HG03520 (cell line): ENCODE measurements at regions not wholly inside any gene's neighbourhood (a gene's known extent, or its start where the extent isn't known, plus 50 kb on each side); places are given as distances from the start of the nearest gene placed in this dataset.
"Not testable (repeated sequence)": the region's sequence is repeated elsewhere in the genome, so short reads cannot be mapped to it uniquely, and the experiment has no call there.

Source experiments
- ATAC-seq: cut with Tn5 transposase; IDR thresholded peaks from one replicate; pipeline ENCODE4 v1.9.1; 2021; ENCODE audit warnings: mild to moderate bottlenecking, moderate library complexity; ENCODE audit not compliant: unreplicated experiment

DNA sequence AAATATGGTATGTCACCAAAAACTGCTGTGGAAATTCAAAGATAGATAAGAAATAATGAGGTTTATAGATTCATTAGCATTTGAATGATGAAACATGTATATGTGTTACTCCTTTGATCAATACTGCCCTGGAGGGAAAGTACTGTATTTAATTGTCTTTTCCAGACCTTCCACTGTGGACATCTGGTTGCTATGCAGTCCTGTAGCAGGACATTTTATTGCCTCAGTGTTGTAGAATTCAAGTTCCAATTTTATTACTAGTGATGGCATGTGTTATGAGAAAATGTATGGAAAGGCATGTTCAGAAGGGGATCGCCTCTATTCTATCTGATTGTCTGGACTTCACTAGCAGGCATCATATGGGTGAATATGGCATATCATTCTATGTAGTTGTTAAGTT lies 391.0 kb downstream of the TFAP2B start:
- no peak for ATAC-seq

DNA sequence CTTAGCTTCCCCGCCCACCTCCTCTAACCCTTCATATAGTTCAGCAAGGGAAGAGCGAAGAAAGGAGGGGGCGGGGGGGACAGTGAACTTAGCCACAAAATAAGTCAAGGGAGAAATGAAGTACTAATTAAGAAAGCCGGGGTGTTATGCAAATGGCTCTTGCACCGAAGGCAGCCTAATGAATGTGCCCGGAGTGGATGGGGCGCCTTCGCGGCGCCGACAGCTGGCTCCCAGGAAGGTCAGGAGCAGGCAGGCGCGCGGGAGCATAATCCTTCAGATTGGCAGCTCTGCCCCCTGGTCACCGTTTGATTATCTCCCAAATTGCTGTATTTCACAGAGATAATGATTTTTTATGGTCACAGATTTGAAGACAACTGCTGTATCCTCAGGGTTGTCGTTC lies 395.1 kb downstream of the TFAP2B start:
- ATAC-seq: no peak

DNA sequence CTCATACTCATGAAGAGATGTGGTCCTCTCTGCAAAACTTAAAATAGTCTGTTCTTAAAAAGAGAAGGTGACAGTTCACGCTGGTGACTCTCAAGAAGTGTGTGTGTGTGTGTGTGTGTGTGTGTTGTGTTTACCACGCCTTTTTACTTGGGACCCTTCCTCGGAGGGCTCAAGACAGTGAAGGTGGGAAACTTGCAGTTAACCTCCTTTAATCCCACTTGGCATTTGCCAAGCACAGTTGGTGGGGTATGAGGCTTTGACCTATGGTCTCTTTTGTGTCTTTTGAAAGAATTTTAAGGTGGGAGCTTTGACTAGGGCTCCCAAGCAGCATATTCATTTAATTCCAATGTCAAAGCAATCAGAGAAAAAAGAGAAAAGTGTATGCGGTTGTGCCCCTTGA lies 395.8 kb downstream of the TFAP2B start:
- no peak for ATAC-seq

DNA sequence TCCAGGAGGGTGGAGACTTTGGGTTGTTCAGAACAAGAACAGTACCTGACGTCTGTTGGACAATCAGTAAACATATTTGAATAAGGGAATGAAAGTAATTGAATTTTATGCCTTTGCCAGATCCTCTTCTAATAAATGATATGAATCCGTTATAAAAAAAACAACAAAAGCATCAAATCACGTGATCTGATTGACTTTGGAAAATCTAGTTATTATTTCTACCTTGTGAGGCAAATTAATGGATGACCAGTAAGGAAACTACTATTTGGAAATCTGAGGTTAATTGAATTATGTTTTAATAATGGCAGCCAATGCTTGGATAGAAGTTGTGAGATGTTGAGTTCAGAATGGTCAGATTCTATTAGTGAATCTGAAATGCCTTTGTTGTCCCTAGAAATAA lies 399.5 kb downstream of the TFAP2B start:
- ATAC-seq: no peak

DNA sequence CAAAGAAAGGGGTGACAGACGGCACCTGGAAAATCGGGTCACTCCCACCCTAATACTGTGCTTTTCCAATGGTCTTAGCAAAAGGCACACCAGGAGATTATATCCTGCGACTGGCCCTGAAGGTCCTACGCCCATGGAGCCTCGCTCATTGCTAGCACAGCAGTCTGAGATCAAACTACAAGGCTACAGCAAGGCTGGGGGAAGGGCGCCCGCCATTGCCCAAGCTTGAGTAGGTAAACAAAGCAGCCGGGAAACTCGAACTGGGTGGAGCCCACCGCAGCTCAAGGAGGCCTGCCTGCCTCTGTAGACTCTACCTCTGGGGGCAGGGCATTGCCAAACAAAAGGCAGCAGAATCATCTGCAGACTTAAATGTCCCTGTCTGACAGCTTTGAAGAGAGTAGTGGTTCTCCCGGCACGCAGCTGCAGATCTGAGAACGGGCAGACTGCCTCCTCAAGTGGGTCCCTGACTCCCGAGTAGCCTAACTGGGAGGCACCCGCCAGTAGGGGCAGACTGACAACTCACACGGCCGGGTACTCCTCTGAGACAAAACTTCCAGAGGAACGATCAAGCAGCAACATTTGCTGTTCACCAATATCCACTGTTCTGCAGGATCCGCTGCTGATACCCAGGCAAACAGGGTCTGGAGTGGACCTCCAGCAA lies 406.0 kb downstream of the TFAP2B start:
- not testable (repeated sequence) for ATAC-seq

DNA sequence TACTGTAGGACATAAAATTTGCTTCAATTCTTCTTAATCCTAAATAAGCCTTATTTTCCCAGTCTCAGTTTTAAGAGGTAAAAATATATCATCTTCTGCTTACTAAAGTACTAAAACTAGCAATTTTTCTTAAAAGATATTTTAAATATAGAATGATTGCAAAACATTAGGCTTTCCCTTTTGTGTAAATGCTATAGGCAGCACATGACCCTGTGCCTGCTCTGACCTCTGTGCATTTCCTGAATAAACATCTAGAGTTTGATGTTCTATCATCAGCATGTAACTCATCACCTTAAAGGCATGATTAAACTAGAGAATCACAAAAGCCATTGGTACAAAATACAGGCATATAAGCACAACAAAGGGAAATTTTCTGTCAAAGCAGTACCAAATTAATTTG lies 422.7 kb downstream of the TFAP2B start:
- ATAC-seq: no peak

DNA sequence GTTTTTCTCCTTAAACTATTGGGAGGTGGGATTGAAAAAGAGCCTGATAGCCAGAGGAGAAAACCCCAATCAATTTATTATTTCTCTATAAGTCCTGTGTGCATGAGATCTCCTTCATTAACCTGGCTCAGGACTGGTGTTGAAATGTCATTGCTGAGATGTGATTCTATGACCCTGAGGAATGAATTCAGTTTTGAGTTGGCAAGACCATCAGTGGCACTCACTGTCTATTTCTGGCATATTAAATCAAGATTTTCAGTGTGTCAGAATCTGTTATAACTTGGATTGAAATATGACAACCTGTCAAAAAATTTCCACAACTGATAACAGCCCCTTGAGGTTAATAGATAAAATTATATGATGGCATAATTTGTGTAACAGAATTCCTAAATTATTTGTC lies 431.1 kb downstream of the TFAP2B start:
- ATAC-seq: no peak

DNA sequence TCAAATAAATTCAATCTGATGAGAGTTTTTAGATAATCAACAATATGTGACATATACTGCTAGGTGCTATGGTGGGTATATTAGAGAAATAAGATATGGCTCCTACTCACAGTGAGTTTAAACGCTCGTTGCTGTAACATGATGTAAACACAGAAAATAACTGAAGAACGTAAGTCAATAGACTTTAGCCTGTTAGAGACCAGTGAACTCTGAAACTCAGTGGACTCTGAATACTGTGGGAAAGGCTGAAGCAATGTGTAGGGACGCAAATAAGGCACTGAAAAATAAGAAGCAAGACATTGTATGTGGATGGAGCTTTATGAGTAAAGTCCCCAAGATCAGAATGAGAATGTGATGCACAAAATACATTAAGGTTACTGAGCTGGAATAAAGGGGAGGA lies 431.6 kb downstream of the TFAP2B start:
- no peak for ATAC-seq

DNA sequence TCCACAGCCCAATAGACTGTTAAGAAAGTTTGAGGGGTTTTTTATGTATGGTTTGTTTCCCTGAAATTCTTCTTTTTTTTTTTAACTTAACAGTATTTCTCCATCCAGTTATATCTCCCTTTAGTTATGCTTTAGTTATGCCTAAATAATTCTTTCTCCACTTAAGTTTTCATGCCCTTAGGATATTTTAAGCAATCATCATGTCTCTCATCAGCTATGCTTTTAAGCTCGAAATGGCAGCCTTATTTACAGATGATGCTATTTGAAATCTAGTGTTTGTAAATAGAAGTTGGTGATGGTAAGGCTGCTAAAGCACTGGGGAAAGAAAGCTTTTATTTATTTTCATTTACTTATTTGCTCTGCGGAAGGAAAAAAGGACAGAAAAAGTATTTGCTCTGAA lies 439.3 kb downstream of the TFAP2B start:
- no peak for ATAC-seq

DNA sequence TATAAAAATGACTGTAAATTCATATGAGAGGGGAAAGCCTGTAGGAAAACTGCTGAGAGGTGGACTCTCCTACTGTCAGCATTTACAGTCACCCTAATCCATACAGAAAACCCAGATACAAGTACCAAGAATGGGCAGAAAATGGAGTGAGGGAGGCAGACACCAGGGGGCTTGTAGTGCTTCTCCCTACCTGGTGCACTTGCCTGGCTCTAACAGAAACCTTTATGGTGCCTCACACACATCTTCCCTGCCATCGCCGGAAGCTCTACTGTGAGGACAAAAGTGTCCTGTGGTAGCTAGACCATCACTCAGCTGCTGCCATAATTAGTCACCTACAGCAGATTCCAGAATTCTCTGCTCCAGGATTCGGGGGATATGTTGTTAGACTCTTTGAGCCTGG lies 441.3 kb downstream of the TFAP2B start:
- ATAC-seq: no peak

DNA sequence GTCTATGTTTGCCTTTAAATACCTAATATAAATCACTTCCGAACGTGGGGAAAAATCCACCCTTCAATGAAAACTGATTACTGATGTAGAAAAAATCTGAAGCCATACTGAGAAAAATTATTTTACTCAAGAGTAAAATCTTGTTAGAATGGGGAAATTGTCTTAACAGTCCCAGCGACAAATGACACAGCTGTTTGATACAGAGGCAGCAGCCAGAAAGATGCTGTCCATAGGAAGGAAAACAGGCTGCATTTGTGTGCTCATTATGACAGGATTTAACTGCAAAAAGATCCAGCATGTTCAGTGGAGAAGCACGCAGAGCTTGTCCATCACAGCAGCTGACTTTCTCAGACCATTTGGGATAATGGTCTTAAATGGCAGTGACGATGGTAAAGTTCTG lies 443.0 kb downstream of the TFAP2B start:
- no peak for ATAC-seq

DNA sequence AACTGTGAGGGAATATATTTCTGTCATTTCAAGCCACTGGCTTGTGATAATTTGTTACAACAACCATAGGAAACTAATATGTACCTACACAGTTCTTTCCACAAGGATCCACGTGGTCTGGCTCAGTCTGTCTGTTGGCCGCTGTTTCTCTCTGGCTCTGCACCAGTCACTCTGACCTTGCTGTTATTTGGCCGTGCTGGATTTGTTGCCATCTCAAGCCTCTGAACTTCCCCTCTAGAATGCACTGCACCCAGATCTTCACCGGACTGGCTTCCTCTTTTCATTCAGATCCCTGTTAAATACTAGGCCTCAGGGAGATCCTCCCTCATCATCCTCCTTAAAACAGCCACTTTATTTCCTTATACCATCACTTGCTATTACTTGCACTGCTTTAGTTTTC lies 446.8 kb downstream of the TFAP2B start:
- no peak for ATAC-seq

DNA sequence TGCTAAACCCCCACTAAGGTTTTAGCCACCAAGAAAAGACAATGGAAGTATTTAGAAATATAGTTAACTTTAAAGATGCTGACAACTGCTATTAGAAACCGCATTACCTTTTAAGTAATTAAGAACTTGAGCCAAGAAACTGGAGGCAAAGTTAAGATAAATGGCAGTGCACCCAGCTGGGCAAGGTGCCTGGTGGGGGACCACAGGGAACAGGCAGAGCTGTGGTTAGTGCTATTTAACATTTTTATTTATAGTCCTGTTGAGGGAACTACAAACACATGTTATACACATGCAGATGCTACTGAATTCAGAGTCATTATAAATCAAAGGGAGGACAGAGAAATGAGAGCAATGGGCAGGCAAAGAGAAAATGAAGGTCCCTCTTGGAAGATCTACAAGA lies 447.9 kb downstream of the TFAP2B start:
- no peak for ATAC-seq

DNA sequence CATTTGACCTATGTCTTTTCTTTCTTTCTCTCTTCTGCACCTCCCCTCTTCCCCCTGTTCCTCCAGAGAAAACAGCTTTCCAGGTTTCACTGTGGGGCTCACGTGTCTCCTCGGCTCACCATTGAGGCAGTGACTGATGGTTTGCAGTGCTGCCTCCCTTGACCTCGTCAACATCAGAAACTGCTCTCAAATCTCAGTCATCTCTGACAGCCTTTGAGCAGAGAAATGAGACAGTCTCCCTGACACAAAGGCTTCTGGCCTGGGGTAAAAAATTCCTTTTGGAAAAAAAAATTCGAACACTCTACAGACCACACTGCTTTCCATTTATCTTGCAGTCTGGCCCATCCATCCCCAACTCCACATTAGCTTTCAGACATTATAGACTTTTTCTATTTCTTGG lies 450.0 kb downstream of the TFAP2B start:
- ATAC-seq: no peak

DNA sequence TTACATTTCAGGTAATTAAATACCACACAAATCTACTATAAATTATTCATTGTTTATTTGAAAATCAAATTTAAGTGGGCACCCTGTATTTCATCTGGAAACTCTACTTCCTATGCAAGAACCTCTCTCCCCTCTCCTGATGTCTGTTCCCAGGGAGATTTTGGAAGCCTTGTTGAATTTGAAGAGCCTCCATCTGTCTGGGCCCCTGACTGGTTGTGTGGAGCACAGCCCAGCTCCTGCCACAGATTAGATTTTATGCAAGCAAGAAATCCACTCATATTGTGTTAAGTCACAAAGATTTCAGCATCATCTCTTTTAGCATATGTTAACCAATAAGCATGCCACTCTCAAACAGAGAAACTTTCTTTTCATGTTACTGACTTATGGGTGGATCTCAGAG lies 451.2 kb downstream of the TFAP2B start:
- no peak for ATAC-seq

DNA sequence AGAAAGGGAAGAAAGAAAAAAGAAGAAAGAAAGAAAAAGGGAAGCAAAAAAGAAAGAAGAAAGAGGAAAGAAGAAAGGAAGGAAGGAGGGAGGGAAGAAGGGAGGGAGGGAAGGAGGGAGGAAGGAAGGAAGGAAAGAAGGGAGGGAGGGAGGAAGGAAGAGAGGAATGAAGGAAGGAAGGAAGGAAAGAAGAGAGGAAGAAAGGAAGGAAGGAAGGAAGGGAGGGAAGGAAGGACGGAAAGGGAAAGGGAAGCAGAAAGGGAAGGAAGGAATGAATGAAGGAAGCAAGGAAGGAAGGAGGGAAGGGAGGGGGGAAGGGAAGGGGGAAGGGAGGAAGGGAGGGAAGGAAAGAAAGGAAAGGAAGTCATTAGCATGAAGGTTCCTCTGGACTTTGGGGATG lies 452.9 kb downstream of the TFAP2B start:
- ATAC-seq: no peak

DNA sequence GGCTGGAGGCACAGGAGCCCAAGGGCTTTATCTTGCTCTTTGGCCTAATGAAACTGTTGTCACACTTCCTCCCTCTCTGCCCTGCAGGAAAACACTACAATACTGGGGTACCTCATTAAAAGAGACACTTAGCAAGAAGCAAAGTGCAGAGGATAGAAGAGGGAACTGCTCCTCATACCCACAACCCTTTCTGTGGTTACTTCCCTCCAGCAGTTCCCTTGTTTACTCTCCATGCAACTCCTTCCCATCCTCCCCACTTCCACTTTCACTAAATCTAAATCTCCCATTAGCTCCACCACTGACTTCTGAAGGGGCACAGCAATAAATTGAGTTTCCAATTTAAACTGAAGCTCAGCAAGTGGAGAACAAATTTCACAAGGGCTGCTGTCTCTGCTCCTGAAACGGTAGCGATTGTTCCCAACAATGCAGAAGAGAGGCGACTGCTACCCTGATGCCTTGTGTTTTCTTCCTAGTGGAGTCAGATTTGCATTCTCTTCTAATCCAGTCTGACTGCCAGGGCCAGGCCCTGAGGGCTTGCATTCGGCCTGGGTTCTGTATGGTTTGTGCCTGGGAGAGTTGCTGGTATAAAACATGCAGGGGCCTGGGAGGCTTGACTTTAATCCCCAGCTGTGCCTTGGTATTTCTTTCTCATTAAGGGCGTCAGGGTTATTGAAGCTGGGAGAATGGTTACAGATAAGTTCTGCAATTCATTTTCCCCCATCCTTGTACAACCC lies 454.7 kb downstream of the TFAP2B start:
- no peak for ATAC-seq

DNA sequence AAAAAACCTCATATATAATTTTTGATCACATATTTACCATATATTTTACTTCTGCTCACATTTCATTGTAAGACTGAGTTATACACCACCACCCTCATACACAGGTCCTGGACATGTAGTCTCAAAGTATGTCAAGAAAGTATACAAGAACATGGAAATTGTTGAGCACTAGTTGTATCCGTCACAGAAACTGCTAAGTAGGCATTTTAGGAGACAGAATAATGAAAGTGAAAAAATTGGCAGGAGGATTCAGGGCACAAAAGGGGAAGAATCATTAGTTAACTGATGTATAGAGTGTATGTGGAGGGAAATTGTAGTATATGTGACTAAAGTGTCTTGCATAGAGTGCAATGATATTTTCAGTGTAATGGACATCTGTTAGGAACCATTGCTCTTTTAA lies 458.8 kb downstream of the TFAP2B start:
- no peak for ATAC-seq

DNA sequence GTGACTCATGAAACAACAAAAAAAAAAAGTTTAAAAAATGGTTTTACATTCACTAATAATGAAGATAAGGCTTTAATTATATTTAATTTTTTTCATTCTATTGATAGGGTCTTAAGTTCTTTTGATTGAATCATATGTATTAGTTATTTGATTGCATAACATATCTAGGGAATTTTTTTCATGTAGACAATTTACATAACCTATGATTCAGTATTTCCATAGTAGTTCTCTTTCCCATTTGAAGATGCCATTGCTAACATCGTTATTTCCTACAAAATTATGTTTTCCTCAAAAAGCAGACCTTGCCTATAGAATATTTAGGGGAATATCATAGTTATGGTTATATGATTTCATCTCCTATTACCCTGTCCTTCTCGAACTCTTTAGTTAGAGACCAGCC lies 463.4 kb downstream of the TFAP2B start:
- no peak for ATAC-seq

DNA sequence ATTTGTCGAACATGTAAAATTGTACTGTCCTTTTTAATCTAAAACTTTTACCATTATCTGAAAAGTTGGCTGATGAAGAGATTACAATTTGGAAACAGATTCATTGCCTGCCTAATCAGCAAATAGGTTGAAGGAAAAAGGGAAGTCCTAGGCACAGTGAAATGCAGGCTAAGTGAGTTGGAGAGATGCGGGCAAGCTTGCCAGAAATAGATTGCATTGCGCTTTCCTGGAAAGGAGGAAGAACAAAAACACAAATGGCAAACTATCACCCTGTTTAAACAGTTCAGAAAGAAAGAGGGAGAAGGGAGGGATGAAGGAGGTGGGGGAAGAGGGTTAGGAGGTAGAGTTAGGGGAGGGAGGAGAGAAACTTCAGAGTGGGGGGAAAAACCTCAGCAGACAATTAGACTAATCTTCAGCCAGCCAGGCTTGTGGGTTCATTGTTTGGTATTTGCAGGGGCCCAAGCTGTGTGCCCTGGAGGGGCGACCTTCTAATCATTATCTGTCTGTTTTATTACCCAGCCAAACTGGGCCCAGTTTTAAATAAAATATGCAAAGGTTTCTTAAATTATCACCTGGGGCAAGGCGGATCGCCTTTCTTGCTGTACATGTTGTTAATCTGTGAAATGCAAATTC lies 465.2 kb downstream of the TFAP2B start:
- no peak for ATAC-seq

DNA sequence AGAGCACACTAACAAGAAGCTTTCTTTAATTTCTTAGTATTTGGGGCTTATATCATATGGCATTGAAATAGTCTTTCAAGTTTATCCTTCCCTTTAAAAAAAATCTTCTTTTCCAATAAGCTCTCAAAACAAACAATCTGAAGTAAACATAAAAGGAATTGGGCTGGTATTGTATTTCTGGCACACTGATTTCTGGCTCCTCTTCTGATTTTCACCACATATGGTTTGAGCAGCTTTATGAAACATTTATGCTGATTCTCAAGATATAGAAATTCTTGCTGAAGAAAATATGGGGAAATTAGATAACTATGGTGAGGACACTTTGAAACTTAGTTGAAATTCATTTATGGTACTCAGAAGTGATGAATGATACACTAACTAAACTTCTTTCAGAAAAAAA lies 467.2 kb downstream of the TFAP2B start:
- ATAC-seq: no peak

DNA sequence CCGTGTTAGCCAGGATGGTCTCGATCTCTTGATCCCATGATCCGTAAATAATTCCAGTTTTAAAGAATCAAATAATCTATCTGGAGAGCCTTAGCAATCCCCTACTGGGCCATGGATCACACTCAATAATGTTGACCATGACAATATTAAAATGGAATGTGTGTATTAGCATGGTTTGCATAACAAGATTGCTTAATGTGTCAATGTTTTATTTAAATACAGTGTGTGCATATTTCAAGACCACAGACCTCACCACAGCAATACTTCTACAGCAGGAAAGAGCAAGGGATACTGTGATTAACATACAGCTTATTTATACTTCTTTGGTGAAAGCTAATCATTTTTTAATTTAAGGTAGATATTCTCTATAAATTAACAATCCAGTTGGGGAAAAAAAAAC lies 470.4 kb downstream of the TFAP2B start:
- no peak for ATAC-seq
